ENCODE measurements at regions not wholly inside any gene's neighbourhood (a gene's known extent, or its start where the extent isn't known, plus 50 kb on each side); places are given as distances from the start of the nearest gene placed in this dataset.

GRCh38 chr2:181742361-181742760, 62.0 kb upstream of the NEUROD1 start:
- TF ChIP-seq EZH2phosphoT487 (IDR thresholded peaks at IDR 0.05; ENCODE audit: low read length) = no peak
- no peak for TF ChIP-seq EZH2 (optimal IDR thresholded peaks at IDR 0.05; ENCODE audit: low read depth, low read length)
- no peak for TF ChIP-seq CTCF (IDR thresholded peaks at IDR 0.05; ENCODE audit: low read length)
- no peak overlapping the region for H3K27ac ChIP-seq (ENCODE audit: low read length)
- H3K4me3 ChIP-seq (ENCODE audit: low read length) = no peak overlapping the region
- no peaks in the 10 kb centered on the region for H4K20me1 ChIP-seq (ENCODE audit: insufficient read depth, low read length)
- H2AFZ ChIP-seq (ENCODE audit: low read length) = no peak overlapping the region
- H3K27me3 ChIP-seq (replicated peaks; ENCODE audit: insufficient read depth, low read length) = no peaks in the 10 kb centered on the region
- H3K4me1 ChIP-seq (ENCODE audit: low read length) = 0 out of 2 replicates have a peak, but pooled peaks cover 4% of the 10 kb centered on the region
- H3K79me2 ChIP-seq (ENCODE audit: low read length) = no peaks in the 10 kb centered on the region
- H3K4me2 ChIP-seq (ENCODE audit: low read depth, low read length) = no peak overlapping the region
- DNase-seq = no peak
- H3K9ac ChIP-seq (ENCODE audit: low read length) = no peak overlapping the region
- H3F3A ChIP-seq (ENCODE audit: insufficient read depth, low read length) = no peaks in the 10 kb centered on the region
- H3K9me2 ChIP-seq (replicated peaks; ENCODE audit: insufficient read depth, low read length) = no peaks in the 10 kb centered on the region
- H3K36me3 ChIP-seq (replicated peaks; ENCODE audit: insufficient read depth, low read length) = no peaks in the 10 kb centered on the region
- no peaks in the 10 kb centered on the region for H3K9me3 ChIP-seq (replicated peaks; ENCODE audit: insufficient read depth, low read length)

- Histone ChIP-seq H3K9me2 (replicated peaks; ENCODE audit: insufficient read depth, low read length) (no peaks in the 10 kb centered on the region), H3K4me2 (ENCODE audit: low read depth, low read length) (no peak overlapping the region), H3K27me3 (replicated peaks; ENCODE audit: insufficient read depth, low read length) (no peaks in the 10 kb centered on the region), H4K20me1 (ENCODE audit: insufficient read depth, low read length) (no peaks in the 10 kb centered on the region), H3F3A (ENCODE audit: insufficient read depth, low read length) (no peaks in the 10 kb centered on the region), H3K27ac (ENCODE audit: low read length) (no peak overlapping the region), H3K4me1 (ENCODE audit: low read length) (0 out of 2 replicates have a peak, but pooled peaks cover 4% of the 10 kb centered on the region), H3K9me3 (replicated peaks; ENCODE audit: insufficient read depth, low read length) (no peaks in the 10 kb centered on the region), H3K4me3 (ENCODE audit: low read length) (no peak overlapping the region), H3K36me3 (replicated peaks; ENCODE audit: insufficient read depth, low read length) (no peaks in the 10 kb centered on the region), H3K9ac (ENCODE audit: low read length) (no peak overlapping the region), H2AFZ (ENCODE audit: low read length) (0 out of 2 replicates have a peak overlapping the region, but pooled peaks have one; percentile 12), H3K79me2 (ENCODE audit: low read length) (no peaks in the 10 kb centered on the region)
- no peak for TF ChIP-seq EZH2 (optimal IDR thresholded peaks at IDR 0.05; ENCODE audit: low read depth, low read length)
- peak; percentile 69 for TF ChIP-seq CTCF (IDR thresholded peaks at IDR 0.05; ENCODE audit: low read length)
- DNase-seq = peak; percentile 35
Observed at GRCh38 chr2:181742922-181743722, 62.8 kb upstream of the NEUROD1 start.

GRCh38 chr2:181743723-181744031, 63.4 kb upstream of the NEUROD1 start:
- Histone ChIP-seq H2AFZ (ENCODE audit: low read length) (no peak overlapping the region), H3K27me3 (replicated peaks; ENCODE audit: insufficient read depth, low read length) (no peaks in the 10 kb centered on the region), H3K4me3 (ENCODE audit: low read length) (no peak overlapping the region), H3F3A (ENCODE audit: insufficient read depth, low read length) (no peaks in the 10 kb centered on the region), H3K27ac (ENCODE audit: low read length) (no peak overlapping the region), H3K79me2 (ENCODE audit: low read length) (no peaks in the 10 kb centered on the region), H4K20me1 (ENCODE audit: insufficient read depth, low read length) (no peaks in the 10 kb centered on the region), H3K4me1 (ENCODE audit: low read length) (0 out of 2 replicates have a peak, but pooled peaks cover 4% of the 10 kb centered on the region), H3K9me3 (replicated peaks; ENCODE audit: insufficient read depth, low read length) (no peaks in the 10 kb centered on the region), H3K9ac (ENCODE audit: low read length) (no peak overlapping the region), H3K36me3 (replicated peaks; ENCODE audit: insufficient read depth, low read length) (no peaks in the 10 kb centered on the region), H3K9me2 (replicated peaks; ENCODE audit: insufficient read depth, low read length) (no peaks in the 10 kb centered on the region), H3K4me2 (ENCODE audit: low read depth, low read length) (no peak overlapping the region)
- no peak for DNase-seq
- TF ChIP-seq CTCF (IDR thresholded peaks at IDR 0.05; ENCODE audit: low read length) (no peak), EZH2phosphoT487 (IDR thresholded peaks at IDR 0.05; ENCODE audit: low read length) (no peak), EZH2 (optimal IDR thresholded peaks at IDR 0.05; ENCODE audit: low read depth, low read length) (no peak)
